Sigmoid colon (tissue), 6 donors: ENCODE measurements at regions not wholly inside any gene's neighbourhood (a gene's known extent, or its start where the extent isn't known, plus 50 kb on each side); places are given as distances from the start of the nearest gene placed in this dataset.

ENCODE experiments used
- DNase-seq: peaks from one replicate; pipeline ENCODE4 v3.0.0-alpha.2; 2019
- H3K27ac ChIP-seq, 4 donors: fragments of 200-600 bp; sonication (generic); one replicate each; pipeline ENCODE4 v1.5.1; 2016 to 2019; ENCODE audit warnings: mild to moderate bottlenecking in 1 of 4
- H3K27me3 ChIP-seq, 3 donors: fragments of 200-600 bp; sonication (generic); one replicate each; pipeline ENCODE4 v1.5.1; 2019; ENCODE audit warnings: mild to moderate bottlenecking in 1 of 3
- H3K36me3 ChIP-seq, 4 donors: fragments of 200-600 bp; sonication (generic); one replicate each; pipeline ENCODE4 v1.5.1; 2016 to 2019
- H3K4me1 ChIP-seq, 4 donors: fragments of 200-600 bp; sonication (generic); one replicate each; pipeline ENCODE4 v1.5.1; 2017 to 2019
- H3K4me3 ChIP-seq, 4 donors: fragments of 200-600 bp; sonication (generic); one replicate each; pipeline ENCODE4 v1.5.1; 2017 to 2019; ENCODE audit warnings: mild to moderate bottlenecking in 2 of 4, moderate library complexity in 1 of 4
- H3K9me3 ChIP-seq, 4 donors: fragments of 200-600 bp in 3 of 4; sonication (generic) in 3 of 4; one replicate each; pipeline versions ENCODE4 v1.5.1 to v1.6.1; 2013 to 2019
- EP300 ChIP-seq, 4 donors: sonication (generic); formaldehyde crosslinking; IDR thresholded peaks; one replicate each; pipeline ENCODE4 v1.6.1; 2017; ENCODE audit warnings: antibody characterized with exemption in 4 of 4
- POLR2A ChIP-seq, 2 donors: fragments of 450-650 bp; IDR thresholded peaks; one replicate each; pipeline ENCODE4 v1.6.1; 2016; ENCODE audit warnings: antibody characterized with exemption in 2 of 2, mild to moderate bottlenecking in 2 of 2, moderate library complexity in 2 of 2
- POLR2AphosphoS5 ChIP-seq, 4 donors: sonication (generic); formaldehyde crosslinking; IDR thresholded peaks; one replicate each; pipeline ENCODE4 v1.6.1; 2017; ENCODE audit warnings: antibody characterized with exemption in 4 of 4
- WGBS, 2 donors: extraction: QIAGEN DNeasy Blood & Tissue Kit; methylation state at CpG; one replicate each; pipeline ENCODE4 v1.1.7; 2013; 5-methylcytosine and 5-hydroxymethylcytosine counted together
- intact Hi-C: fragments of 100-400 bp; cut with DNase I; formaldehyde crosslinking; loops from one replicate; pipeline ENCODE4 v1.15.1; 2023
- TF ChIP-seq, protein P1 (sequence below), 4 experiments: fragments of 450-650 bp in 3 of 4; fragments of 200-600 bp in 1 of 4; IDR thresholded peaks; one replicate each; pipeline ENCODE4 v1.5.1; 2016 to 2019; ENCODE audit warnings: antibody characterized with exemption in 4 of 4, mild to moderate bottlenecking in 3 of 4, moderate library complexity in 2 of 4
- donor health status: healthy with polysubstance abuse.
- donor health status: healthy.

DNA sequence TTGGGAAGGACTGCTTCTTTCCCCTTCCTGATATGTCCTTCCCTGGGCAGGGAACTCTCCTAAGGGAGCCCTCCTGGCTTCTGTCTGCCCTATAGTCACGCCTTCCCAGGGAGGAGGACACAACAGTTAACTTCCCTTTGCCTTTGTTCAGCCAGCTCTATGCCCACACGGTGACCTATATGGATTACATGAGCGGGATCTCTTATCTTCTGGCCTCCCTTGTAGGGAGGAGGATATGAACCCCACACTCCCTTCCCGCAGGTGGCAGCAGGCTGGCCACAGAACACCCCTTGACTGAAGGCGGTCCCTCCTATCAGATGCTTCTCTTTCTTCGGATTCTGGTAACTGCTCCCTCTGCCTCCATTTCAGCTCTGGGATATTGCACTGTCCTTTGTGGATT is 135.6 kb upstream of the MAX start:
- DNase-seq = no peak
- no peak overlapping the region for H3K27ac ChIP-seq

DNA sequence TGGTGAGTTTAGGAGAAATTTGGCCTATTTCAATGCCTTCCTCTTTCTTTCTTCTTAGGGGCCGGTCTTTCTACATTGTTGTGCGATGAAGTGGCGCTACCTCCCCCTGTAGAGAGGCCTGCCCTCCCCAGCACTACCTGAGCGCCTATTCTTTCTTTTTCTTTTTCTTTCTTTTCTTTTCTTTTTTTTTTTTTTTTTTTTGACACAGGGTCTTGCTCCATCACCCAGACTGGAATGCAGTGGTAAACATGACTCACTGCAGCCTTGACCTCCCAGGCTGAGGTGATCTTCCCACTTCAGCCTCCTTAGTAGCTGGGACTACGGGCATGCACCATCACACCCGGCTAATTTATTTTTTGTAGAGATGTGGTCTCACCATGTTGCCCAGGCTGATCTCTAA is 136.1 kb upstream of the MAX start:
- Histone ChIP-seq H3K4me3 (no peak overlapping the region), H3K4me1 (no peaks in the 10 kb centered on the region), H3K27me3 (no peaks in the 10 kb centered on the region), H3K36me3 (no peaks in the 10 kb centered on the region), H3K27ac (no peak overlapping the region), H3K9me3 (no peaks in the 10 kb centered on the region)
- WGBS, 2 donors = 97 to 98% methylated on average over 6 of the region's 6 CpGs
- intact Hi-C loops = no loop called here
- DNase-seq = no peak
- TF ChIP-seq POLR2A (IDR thresholded peaks at IDR 0.05) = no peak
- TF ChIP-seq, protein P1, sequence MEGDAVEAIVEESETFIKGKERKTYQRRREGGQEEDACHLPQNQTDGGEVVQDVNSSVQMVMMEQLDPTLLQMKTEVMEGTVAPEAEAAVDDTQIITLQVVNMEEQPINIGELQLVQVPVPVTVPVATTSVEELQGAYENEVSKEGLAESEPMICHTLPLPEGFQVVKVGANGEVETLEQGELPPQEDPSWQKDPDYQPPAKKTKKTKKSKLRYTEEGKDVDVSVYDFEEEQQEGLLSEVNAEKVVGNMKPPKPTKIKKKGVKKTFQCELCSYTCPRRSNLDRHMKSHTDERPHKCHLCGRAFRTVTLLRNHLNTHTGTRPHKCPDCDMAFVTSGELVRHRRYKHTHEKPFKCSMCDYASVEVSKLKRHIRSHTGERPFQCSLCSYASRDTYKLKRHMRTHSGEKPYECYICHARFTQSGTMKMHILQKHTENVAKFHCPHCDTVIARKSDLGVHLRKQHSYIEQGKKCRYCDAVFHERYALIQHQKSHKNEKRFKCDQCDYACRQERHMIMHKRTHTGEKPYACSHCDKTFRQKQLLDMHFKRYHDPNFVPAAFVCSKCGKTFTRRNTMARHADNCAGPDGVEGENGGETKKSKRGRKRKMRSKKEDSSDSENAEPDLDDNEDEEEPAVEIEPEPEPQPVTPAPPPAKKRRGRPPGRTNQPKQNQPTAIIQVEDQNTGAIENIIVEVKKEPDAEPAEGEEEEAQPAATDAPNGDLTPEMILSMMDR (IDR thresholded peaks at IDR 0.05) = no peak

More for the DNA sequence above, 135.6 kb upstream of the MAX start:
- no peaks in the 10 kb centered on the region for H3K4me1 ChIP-seq
- TF ChIP-seq, protein P1 (IDR thresholded peaks at IDR 0.05) = no peak
- TF ChIP-seq EP300 (IDR thresholded peaks at IDR 0.05) = no peak
- TF ChIP-seq POLR2A (IDR thresholded peaks at IDR 0.05) = no peak
- TF ChIP-seq POLR2AphosphoS5 (IDR thresholded peaks at IDR 0.05) = no peak
- H3K27me3 ChIP-seq = no peaks in the 10 kb centered on the region
- 67 to 84% methylated on average over 6 of the region's 6 CpGs for WGBS, 2 donors
- intact Hi-C loops = no loop called here
- H3K9me3 ChIP-seq = no peaks in the 10 kb centered on the region
- no peak overlapping the region for H3K4me3 ChIP-seq
- no peaks in the 10 kb centered on the region for H3K36me3 ChIP-seq

DNA sequence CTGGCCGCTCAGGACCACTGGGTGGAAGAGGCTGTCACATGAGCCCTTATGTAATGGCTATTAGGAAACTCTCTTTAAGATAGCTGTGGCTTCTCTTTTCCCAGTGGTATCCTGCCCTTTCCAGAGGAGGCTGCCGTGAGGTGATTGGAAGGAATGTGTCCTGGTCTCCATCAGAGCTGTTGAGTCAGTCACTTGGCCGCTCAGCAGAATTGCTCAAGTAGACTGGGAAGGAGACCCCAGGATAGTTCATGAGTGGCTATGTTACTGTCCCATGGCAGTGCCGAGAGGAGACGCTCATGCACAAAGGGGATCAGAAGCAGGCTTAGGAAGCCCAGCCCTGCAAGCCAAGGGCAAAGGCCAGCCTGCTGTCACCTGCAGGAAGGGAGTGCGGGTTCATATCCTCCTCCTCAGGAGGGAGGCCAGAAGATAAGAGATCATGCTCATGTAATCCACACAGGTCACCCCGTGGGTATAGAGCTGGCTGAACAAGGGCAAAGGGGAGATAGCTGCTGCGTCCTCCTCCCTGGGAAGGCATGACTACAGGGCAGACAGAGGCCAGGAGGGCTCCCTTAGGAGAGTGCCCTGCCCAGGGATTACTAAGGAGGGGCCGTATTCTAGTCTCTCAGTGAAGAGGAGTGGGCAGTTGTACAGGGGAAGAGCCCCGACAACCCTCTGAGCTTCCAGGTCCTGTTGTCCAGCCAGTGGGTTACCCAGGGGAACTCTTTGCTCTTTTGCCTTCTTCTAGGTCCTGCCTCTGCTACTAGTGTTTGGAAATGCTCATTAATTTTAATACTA is 137.0 kb upstream of the MAX start:
- no peaks in the 10 kb centered on the region for H3K27me3 ChIP-seq
- H3K4me1 ChIP-seq = no peaks in the 10 kb centered on the region
- intact Hi-C loops = no loop called here
- no peak for DNase-seq
- 52 to 76% methylated on average over 10 of the region's 10 CpGs for WGBS, 2 donors
- no peak overlapping the region for H3K4me3 ChIP-seq
- H3K27ac ChIP-seq = no peak overlapping the region
- no peaks in the 10 kb centered on the region for H3K9me3 ChIP-seq
- TF ChIP-seq EP300 (IDR thresholded peaks at IDR 0.05) = no peak
- TF ChIP-seq POLR2AphosphoS5 (IDR thresholded peaks at IDR 0.05) = peak in 1 of 4 donors; percentile 5
- H3K36me3 ChIP-seq = no peaks in the 10 kb centered on the region

DNA sequence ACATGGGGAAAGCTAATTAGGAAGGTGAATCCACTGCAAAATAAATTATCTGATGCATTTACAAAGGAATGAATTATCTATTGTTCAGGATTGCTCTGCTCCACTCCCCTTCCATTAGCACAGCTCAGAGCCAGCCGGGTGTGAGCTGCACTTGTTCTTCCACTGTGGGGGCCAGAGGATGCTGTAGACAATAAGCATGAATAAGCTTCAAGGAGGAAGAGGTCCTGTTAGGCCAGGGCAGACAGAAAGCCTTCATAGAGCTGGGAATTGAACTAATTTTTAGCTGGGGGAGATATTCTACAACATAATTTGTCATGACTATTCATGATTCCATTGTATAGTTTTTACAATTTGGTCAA is 137.6 kb upstream of the MAX start:
- TF ChIP-seq POLR2A (IDR thresholded peaks at IDR 0.05) = no peak
- no peak for TF ChIP-seq POLR2AphosphoS5 (IDR thresholded peaks at IDR 0.05)
- no peak for TF ChIP-seq EP300 (IDR thresholded peaks at IDR 0.05)
- TF ChIP-seq, protein P1 (IDR thresholded peaks at IDR 0.05) = no peak
- Histone ChIP-seq H3K36me3 (no peaks in the 10 kb centered on the region), H3K4me3 (no peak overlapping the region), H3K27me3 (no peaks in the 10 kb centered on the region), H3K27ac (no peak overlapping the region), H3K4me1 (no peaks in the 10 kb centered on the region), H3K9me3 (no peaks in the 10 kb centered on the region)
- DNase-seq = no peak
- WGBS, 2 donors = 86% methylated on average over 1 of the region's 1 CpG
- intact Hi-C loops = no loop called here

DNA sequence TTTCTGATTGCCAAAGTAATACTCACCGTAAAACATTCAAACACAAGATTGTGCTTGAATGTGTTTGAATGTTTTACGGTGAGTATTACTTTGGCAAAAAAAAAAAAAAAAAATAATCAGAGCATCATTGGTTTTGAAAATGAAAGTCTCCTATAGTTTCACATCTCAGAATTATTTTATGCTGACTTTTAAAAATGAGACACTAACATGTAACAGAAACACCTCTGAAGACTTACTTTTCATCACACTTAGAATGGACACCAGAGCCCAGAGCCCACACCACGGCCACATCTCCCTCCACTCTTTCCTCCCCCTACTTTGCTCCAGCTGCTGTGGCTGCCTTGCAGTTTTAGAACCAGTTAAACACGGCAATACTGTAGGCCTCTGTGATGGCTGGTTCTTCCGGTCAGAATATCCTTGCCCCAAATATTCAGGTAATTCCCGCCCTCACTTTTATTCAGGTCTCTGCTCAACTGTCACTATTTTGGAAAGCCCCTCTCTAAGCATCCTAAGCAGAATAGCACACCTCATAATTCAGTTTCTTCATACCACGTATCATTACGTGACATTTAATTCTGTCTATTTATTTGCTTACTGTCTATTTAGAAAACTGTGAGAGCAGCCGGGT is 138.9 kb upstream of the MAX start:
- no peaks in the 10 kb centered on the region for H3K36me3 ChIP-seq
- H3K9me3 ChIP-seq = no peaks in the 10 kb centered on the region
- H3K27ac ChIP-seq = no peak overlapping the region
- DNase-seq = no peak
- no peaks in the 10 kb centered on the region for H3K4me1 ChIP-seq
- H3K27me3 ChIP-seq = no peaks in the 10 kb centered on the region
- 81 to 87% methylated on average over 9 of the region's 9 CpGs for WGBS, 2 donors
- no peak overlapping the region for H3K4me3 ChIP-seq
- TF ChIP-seq EP300 (IDR thresholded peaks at IDR 0.05) (no peak), POLR2AphosphoS5 (IDR thresholded peaks at IDR 0.05) (no peak), POLR2A (IDR thresholded peaks at IDR 0.05) (no peak)
- TF ChIP-seq, protein P1 (IDR thresholded peaks at IDR 0.05) = no peak
- intact Hi-C loops = no loop called here
